IPS-18a (cell line): ENCODE measurements at regions not wholly inside any gene's neighbourhood (a gene's known extent, or its start where the extent isn't known, plus 50 kb on each side); places are given as distances from the start of the nearest gene placed in this dataset.
A peak's percentile ranks its signal among the peaks of the same experiment; 100 is the strongest.
"Not testable (repeated sequence)": the region's sequence is repeated elsewhere in the genome, so short reads cannot be mapped to it uniquely, and the experiment has no call there.

ENCODE experiments used
- H3K27ac ChIP-seq: one replicate; pipeline ENCODE4 v1.5.1; 2013; ENCODE audit warnings: low read length
- H3K27me3 ChIP-seq: one replicate; pipeline ENCODE4 v1.6.1; 2013; ENCODE audit warnings: mild to moderate bottlenecking, low read length; ENCODE audit not compliant: control insufficient read depth, insufficient read depth
- H3K36me3 ChIP-seq: one replicate; pipeline ENCODE4 v1.6.1; 2013; ENCODE audit warnings: low read depth, low read length; ENCODE audit not compliant: control insufficient read depth
- H3K4me1 ChIP-seq: one replicate; pipeline ENCODE4 v1.6.1; 2013; ENCODE audit warnings: low read depth, low read length; ENCODE audit not compliant: control insufficient read depth
- H3K4me3 ChIP-seq: one replicate; pipeline ENCODE4 v1.5.1; 2013; ENCODE audit warnings: low read length
- H3K9ac ChIP-seq: one replicate; pipeline ENCODE4 v1.6.1; 2013; ENCODE audit warnings: mild to moderate bottlenecking, low read length, moderate library complexity
- H3K9me3 ChIP-seq: one replicate; pipeline ENCODE4 v1.6.1; 2013; ENCODE audit warnings: low read depth, low read length; ENCODE audit not compliant: control insufficient read depth

- not testable (repeated sequence) for H3K4me1 ChIP-seq, H3K27me3 ChIP-seq, H3K4me3 ChIP-seq, H3K27ac ChIP-seq, H3K9me3 ChIP-seq, H3K36me3 ChIP-seq, H3K9ac ChIP-seq
These were observed 179.2 kb upstream of the OSBPL11 start for GRCh38 chr3:125774433-125775034.

GRCh38 chr3:125775106-125775505, 179.8 kb upstream of the OSBPL11 start:
- not testable (repeated sequence) for H3K4me1 ChIP-seq, H3K27ac ChIP-seq, H3K36me3 ChIP-seq, H3K4me3 ChIP-seq, H3K9ac ChIP-seq, H3K9me3 ChIP-seq, H3K27me3 ChIP-seq

- H3K36me3 ChIP-seq, H3K27ac ChIP-seq, H3K9me3 ChIP-seq, H3K4me1 ChIP-seq, H3K27me3 ChIP-seq, H3K9ac ChIP-seq, H3K4me3 ChIP-seq: not testable (repeated sequence)
These were observed 180.5 kb upstream of the OSBPL11 start for GRCh38 chr3:125775606-125776294.

GRCh38 chr3:125779276-125779675, 184.0 kb upstream of the OSBPL11 start:
- not testable (repeated sequence) for H3K27ac ChIP-seq, H3K9me3 ChIP-seq, H3K4me1 ChIP-seq

GRCh38 chr3:125779918-125780317, 184.6 kb upstream of the OSBPL11 start:
- H3K9ac ChIP-seq, H3K36me3 ChIP-seq, H3K4me3 ChIP-seq, H3K4me1 ChIP-seq, H3K27me3 ChIP-seq, H3K27ac ChIP-seq, H3K9me3 ChIP-seq: not testable (repeated sequence)

More at GRCh38 chr3:125779276-125779675, 184.0 kb upstream of the OSBPL11 start:
- H3K9ac ChIP-seq, H3K27me3 ChIP-seq, H3K36me3 ChIP-seq, H3K4me3 ChIP-seq: not testable (repeated sequence)

GRCh38 chr3:125781678-125782077, 186.4 kb upstream of the OSBPL11 start:
- H3K9me3 ChIP-seq, H3K27me3 ChIP-seq, H3K27ac ChIP-seq, H3K36me3 ChIP-seq, H3K4me3 ChIP-seq, H3K4me1 ChIP-seq, H3K9ac ChIP-seq: not testable (repeated sequence)

- not testable (repeated sequence) for H3K4me1 ChIP-seq, H3K4me3 ChIP-seq, H3K36me3 ChIP-seq, H3K9ac ChIP-seq, H3K27ac ChIP-seq, H3K9me3 ChIP-seq, H3K27me3 ChIP-seq
These were observed 178.7 kb upstream of the ROPN1B start for GRCh38 chr3:125790312-125790711.

- H3K4me3 ChIP-seq, H3K9ac ChIP-seq: not testable (repeated sequence)
These were observed 178.0 kb upstream of the ROPN1B start for GRCh38 chr3:125791021-125791420.

GRCh38 chr3:125810010-125810409, 159.0 kb upstream of the ROPN1B start:
- H3K9ac ChIP-seq, H3K27me3 ChIP-seq, H3K36me3 ChIP-seq, H3K4me1 ChIP-seq, H3K4me3 ChIP-seq, H3K9me3 ChIP-seq, H3K27ac ChIP-seq: not testable (repeated sequence)

More at GRCh38 chr3:125791021-125791420, 178.0 kb upstream of the ROPN1B start:
- H3K27me3 ChIP-seq, H3K4me1 ChIP-seq, H3K27ac ChIP-seq, H3K9me3 ChIP-seq, H3K36me3 ChIP-seq: not testable (repeated sequence)

- not testable (repeated sequence) for H3K4me1 ChIP-seq, H3K27me3 ChIP-seq, H3K9me3 ChIP-seq, H3K9ac ChIP-seq, H3K36me3 ChIP-seq, H3K27ac ChIP-seq, H3K4me3 ChIP-seq
These were observed 146.8 kb upstream of the ROPN1B start for GRCh38 chr3:125822175-125822574.

- not testable (repeated sequence) for H3K9me3 ChIP-seq, H3K4me3 ChIP-seq, H3K36me3 ChIP-seq, H3K9ac ChIP-seq, H3K27me3 ChIP-seq, H3K27ac ChIP-seq, H3K4me1 ChIP-seq
These were observed 137.8 kb upstream of the ROPN1B start for GRCh38 chr3:125831005-125831750.

GRCh38 chr3:125835562-125835961, 133.4 kb upstream of the ROPN1B start:
- H3K4me3 ChIP-seq: peak overlapping the region; percentile 13
- not testable (repeated sequence) for H3K9ac ChIP-seq, H3K27me3 ChIP-seq, H3K36me3 ChIP-seq, H3K27ac ChIP-seq, H3K9me3 ChIP-seq
- peaks cover 13% of the 10 kb centered on the region for H3K4me1 ChIP-seq
